Ishikawa (cell line): ENCODE measurements at regions not wholly inside any gene's neighbourhood (a gene's known extent, or its start where the extent isn't known, plus 50 kb on each side); places are given as distances from the start of the nearest gene placed in this dataset.

Experiments used
- CEBPB ChIP-seq: IDR thresholded peaks from 2 replicates; pipeline ENCODE4 v1.6.1; 2012
- RAD21 ChIP-seq: IDR thresholded peaks from 2 replicates; pipeline ENCODE4 v1.6.1; 2012; ENCODE audit warnings: low read depth
- TAF1 ChIP-seq: IDR thresholded peaks from 2 replicates; pipeline ENCODE4 v1.6.1; 2012; ENCODE audit warnings: low read depth, mild to moderate bottlenecking
- TF ChIP-seq, protein P1 (sequence below): IDR thresholded peaks from 2 replicates; pipeline ENCODE4 v1.6.1; 2012; ENCODE audit warnings: low read depth, mild to moderate bottlenecking

- TF ChIP-seq TAF1: no peak
- TF ChIP-seq, protein P1, sequence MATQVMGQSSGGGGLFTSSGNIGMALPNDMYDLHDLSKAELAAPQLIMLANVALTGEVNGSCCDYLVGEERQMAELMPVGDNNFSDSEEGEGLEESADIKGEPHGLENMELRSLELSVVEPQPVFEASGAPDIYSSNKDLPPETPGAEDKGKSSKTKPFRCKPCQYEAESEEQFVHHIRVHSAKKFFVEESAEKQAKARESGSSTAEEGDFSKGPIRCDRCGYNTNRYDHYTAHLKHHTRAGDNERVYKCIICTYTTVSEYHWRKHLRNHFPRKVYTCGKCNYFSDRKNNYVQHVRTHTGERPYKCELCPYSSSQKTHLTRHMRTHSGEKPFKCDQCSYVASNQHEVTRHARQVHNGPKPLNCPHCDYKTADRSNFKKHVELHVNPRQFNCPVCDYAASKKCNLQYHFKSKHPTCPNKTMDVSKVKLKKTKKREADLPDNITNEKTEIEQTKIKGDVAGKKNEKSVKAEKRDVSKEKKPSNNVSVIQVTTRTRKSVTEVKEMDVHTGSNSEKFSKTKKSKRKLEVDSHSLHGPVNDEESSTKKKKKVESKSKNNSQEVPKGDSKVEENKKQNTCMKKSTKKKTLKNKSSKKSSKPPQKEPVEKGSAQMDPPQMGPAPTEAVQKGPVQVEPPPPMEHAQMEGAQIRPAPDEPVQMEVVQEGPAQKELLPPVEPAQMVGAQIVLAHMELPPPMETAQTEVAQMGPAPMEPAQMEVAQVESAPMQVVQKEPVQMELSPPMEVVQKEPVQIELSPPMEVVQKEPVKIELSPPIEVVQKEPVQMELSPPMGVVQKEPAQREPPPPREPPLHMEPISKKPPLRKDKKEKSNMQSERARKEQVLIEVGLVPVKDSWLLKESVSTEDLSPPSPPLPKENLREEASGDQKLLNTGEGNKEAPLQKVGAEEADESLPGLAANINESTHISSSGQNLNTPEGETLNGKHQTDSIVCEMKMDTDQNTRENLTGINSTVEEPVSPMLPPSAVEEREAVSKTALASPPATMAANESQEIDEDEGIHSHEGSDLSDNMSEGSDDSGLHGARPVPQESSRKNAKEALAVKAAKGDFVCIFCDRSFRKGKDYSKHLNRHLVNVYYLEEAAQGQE: no peak
- no peak for TF ChIP-seq CEBPB
- TF ChIP-seq RAD21: no peak
Observed at GRCh38 chr18:41351430-41351829, 603.6 kb upstream of the PIK3C3 start.
